ENCODE measurements at regions not wholly inside any gene's neighbourhood (a gene's known extent, or its start where the extent isn't known, plus 50 kb on each side); places are given as distances from the start of the nearest gene placed in this dataset.

GRCh38 chr13:99639126-99639525, 137.9 kb downstream of the TM9SF2 start:
- H3K23me2 ChIP-seq (ENCODE audit: low read depth, low read length): no peaks in the 10 kb centered on the region
- H3K4me1 ChIP-seq (replicated peaks in 1 of 4; ENCODE audit: control insufficient read depth in 3 of 4, insufficient read depth in 4 of 4, low read length in 3 of 4): no peaks in the 10 kb centered on the region
- no peak overlapping the region for H2BK120ac ChIP-seq (replicated peaks; ENCODE audit: low read depth, low read length)
- no peak overlapping the region for H2BK20ac ChIP-seq (ENCODE audit: low read length)
- H3K79me2 ChIP-seq (ENCODE audit: control insufficient read depth in 1 of 2, insufficient read depth in 2 of 2, low read length in 2 of 2): no peaks in the 10 kb centered on the region
- H2BK5ac ChIP-seq (ENCODE audit: low read depth, low read length): no peak overlapping the region
- no peak overlapping the region for H2AFZ ChIP-seq (ENCODE audit: low read length)
- no peak overlapping the region for H3K23ac ChIP-seq (ENCODE audit: insufficient read length)
- no peak overlapping the region for H4K8ac ChIP-seq (ENCODE audit: extremely low read depth, insufficient read depth, low read length)
- TF ChIP-seq NRF1 (IDR thresholded peaks at IDR 0.05; ENCODE audit: low read depth, low read length): no peak
- no peak for TF ChIP-seq BACH1 (IDR thresholded peaks at IDR 0.05; ENCODE audit: low read length)
- H2BK15ac ChIP-seq (ENCODE audit: low read length): no peak overlapping the region
- ChIA-PET POLR2A (ENCODE audit: partially characterized antibody) (no interaction called here), CTCF (ENCODE audit: partially characterized antibody) (interaction anchor here (0.6 to 2.1 kb wide), 3 partner anchors 16 to 171 kb away, joined by 3 to 10 read pairs (median 3); no protein-coding TSS in a partner anchor)
- H3K36me3 ChIP-seq (ENCODE audit: control insufficient read depth in 2 of 4, insufficient read depth in 4 of 4, low read length in 3 of 4): no peaks in the 10 kb centered on the region
- H4K5ac ChIP-seq (ENCODE audit: insufficient read length, low read depth, low read length): no peak overlapping the region
- H2BK12ac ChIP-seq (ENCODE audit: low read depth, low read length): no peak overlapping the region
- no peaks in the 10 kb centered on the region for H3K27me3 ChIP-seq (replicated peaks in 1 of 4; ENCODE audit: control insufficient read depth in 3 of 4, extremely low read depth in 1 of 4, insufficient read depth in 3 of 4, low read length in 3 of 4)
- H3K14ac ChIP-seq (ENCODE audit: insufficient read length): no peak overlapping the region
- H3K4me3 ChIP-seq (ENCODE audit: extremely low read depth in 1 of 4, insufficient read depth in 2 of 4, low read depth in 3 of 4, low read length in 4 of 4): no peak overlapping the region
- no peaks in the 10 kb centered on the region for H3K9me3 ChIP-seq (ENCODE audit: insufficient read depth in 2 of 2, low read depth in 1 of 2, low read length in 1 of 2)
- DNase-seq (ENCODE audit: low read depth in 1 of 2, low spot score in 2 of 2) (no peak), FAIRE-seq (no peak)
- no peak overlapping the region for H2AK5ac ChIP-seq (ENCODE audit: low read depth, low read length)
- H3K79me1 ChIP-seq (ENCODE audit: low read depth, low read length): no peaks in the 10 kb centered on the region; the same call in 1 of the 2 replicates
- H3K4me2 ChIP-seq (ENCODE audit: insufficient read depth in 1 of 2, low read depth in 2 of 2, low read length in 2 of 2): no peak overlapping the region
- H3K4ac ChIP-seq (replicated peaks; ENCODE audit: insufficient read length, low read depth, low read length): no peak overlapping the region
- no peak overlapping the region for H3K27ac ChIP-seq (ENCODE audit: low read depth, low read length)
- no peaks in the 10 kb centered on the region for H4K20me1 ChIP-seq (replicated peaks in 1 of 2; ENCODE audit: control insufficient read depth in 1 of 2, insufficient read depth in 2 of 2, low read length in 2 of 2)
- no peak overlapping the region for H4K91ac ChIP-seq (replicated peaks; ENCODE audit: insufficient read length, low read length)
- WGBS, 2 experiments (ENCODE audit: extremely low coverage in 1 of 2, insufficient coverage in 1 of 2, insufficient read length in 1 of 2, insufficient replicate concordance in 2 of 2, low coverage in 1 of 2, low lambda C conversion rate in 2 of 2, missing lambda C conversion rate in 1 of 2): 90% methylated on average over 4 of the region's 4 CpGs; no CpG with 5 or more reads in 1 of the 2 experiments
- H3K18ac ChIP-seq (ENCODE audit: extremely low read depth, low read length): no peak overlapping the region
- no peak overlapping the region for H3K9ac ChIP-seq (replicated peaks in 1 of 4; ENCODE audit: extremely low read depth in 1 of 4, low read depth in 3 of 4, low read length in 3 of 4)
- no peak overlapping the region for H3K56ac ChIP-seq (replicated peaks; ENCODE audit: insufficient read length, low read depth, low read length)

Data from H1 (cell line).